Natural killer cell (primary cell): ENCODE measurements at regions not wholly inside any gene's neighbourhood (a gene's known extent, or its start where the extent isn't known, plus 50 kb on each side); places are given as distances from the start of the nearest gene placed in this dataset.

ENCODE experiments used
- ATAC-seq, 3 donors: fragments of 150-1000 bp in 2 of 3; fragments of 200-7000 bp in 1 of 3; cut with Tn5 transposase; 1 replicate in 1 of 3; 2 replicates in 2 of 3; pipeline ENCODE4 v1.10.0; 2021; ENCODE audit warnings: mild to moderate bottlenecking in 2 of 3, moderate library complexity in 2 of 3
- DNase-seq, 2 donors: peaks; one replicate each; pipeline versions ENCODE4 v3.0.0 to v3.0.0-alpha.2; 2013 to 2021; ENCODE audit warnings: mixed read lengths in 1 of 2
- H3K27ac ChIP-seq: one replicate; pipeline ENCODE4 v1.5.1; 2013; ENCODE audit warnings: mild to moderate bottlenecking, low read length
- H3K27me3 ChIP-seq: one replicate; pipeline ENCODE4 v1.6.1; 2013; ENCODE audit warnings: low read length; ENCODE audit not compliant: control insufficient read depth, insufficient read depth
- H3K36me3 ChIP-seq: one replicate; pipeline ENCODE4 v1.6.1; 2013; ENCODE audit warnings: low read length; ENCODE audit not compliant: control insufficient read depth, insufficient read depth
- H3K4me1 ChIP-seq: one replicate; pipeline ENCODE4 v1.6.1; 2013; ENCODE audit warnings: low read length; ENCODE audit not compliant: control insufficient read depth, insufficient read depth
- H3K4me3 ChIP-seq: one replicate; pipeline ENCODE4 v1.5.1; 2013; ENCODE audit warnings: low read length
- H3K9me3 ChIP-seq: one replicate; pipeline ENCODE4 v1.6.1; 2013; ENCODE audit warnings: low read length; ENCODE audit not compliant: control insufficient read depth, insufficient read depth
- H3K27ac Mint-ChIP-seq, 2 donors: one replicate each; pipeline ENCODE4 v1.8.0; 2022; ENCODE audit warnings: mild to moderate bottlenecking in 2 of 2, mixed read lengths in 2 of 2, moderate library complexity in 1 of 2
- H3K27me3 Mint-ChIP-seq, 2 donors: one replicate each; pipeline ENCODE4 v1.8.0; 2022; ENCODE audit warnings: low read depth in 2 of 2, mixed read lengths in 2 of 2
- H3K36me3 Mint-ChIP-seq: one replicate; pipeline ENCODE4 v1.8.0; 2022; ENCODE audit warnings: mixed read lengths
- H3K4me1 Mint-ChIP-seq, 2 donors: one replicate each; pipeline ENCODE4 v1.8.0; 2022; ENCODE audit warnings: mixed read lengths in 2 of 2
- H3K4me3 Mint-ChIP-seq: one replicate; pipeline ENCODE4 v1.8.0; 2022; ENCODE audit warnings: mild to moderate bottlenecking, moderate library complexity, mixed read lengths
- H3K9me3 Mint-ChIP-seq, 2 donors: one replicate each; pipeline ENCODE4 v1.8.0; 2022; ENCODE audit warnings: mixed read lengths in 2 of 2
- CTCF ChIP-seq: fragments of 200-600 bp; IDR thresholded peaks from one replicate; pipeline ENCODE4 v1.8.0; 2022; ENCODE audit warnings: antibody characterized with exemption
- WGBS: methylation state at CpG from one replicate; pipeline ENCODE4 v1.1.7; 2013; ENCODE audit warnings: missing lambda C conversion rate; ENCODE audit not compliant: insufficient coverage; 5-methylcytosine and 5-hydroxymethylcytosine counted together
- intact Hi-C: fragments of 100-400 bp; cut with micrococcal nuclease; formaldehyde crosslinking; loops from one replicate; pipeline ENCODE4 v1.14.2; 2022

DNA sequence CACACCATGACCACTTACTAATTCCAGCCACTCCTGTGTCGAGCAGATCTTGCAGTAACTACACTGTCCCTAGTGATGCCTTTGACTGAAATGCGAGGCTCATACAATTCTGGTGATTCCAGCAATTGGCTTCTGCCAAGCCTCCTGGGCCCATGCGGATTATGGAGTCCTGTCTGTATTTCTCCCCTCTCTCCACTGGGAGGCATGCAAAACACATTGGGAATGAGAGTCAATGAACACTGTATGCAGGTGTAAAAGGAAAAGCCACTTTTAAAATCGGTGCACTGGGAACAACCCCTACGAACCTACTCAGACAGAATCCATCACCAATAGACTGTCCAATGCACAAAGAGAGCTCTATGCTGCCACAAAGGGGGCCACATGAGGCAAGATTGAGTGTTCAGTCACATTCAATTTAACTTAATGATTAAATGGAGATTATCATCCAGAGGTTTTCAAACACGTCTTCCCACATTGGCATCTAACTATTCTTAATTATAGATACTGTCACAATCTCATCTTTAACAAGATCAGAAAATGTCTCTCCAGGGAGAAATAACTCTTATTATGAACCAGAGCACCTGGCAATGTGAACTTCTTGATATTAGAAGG is 550.6 kb downstream of the GLRX3 start:
- ATAC-seq (no peak), DNase-seq (no peak)
- Histone ChIP-seq H3K27ac (no peak overlapping the region), H3K4me1 (no peaks in the 10 kb centered on the region), H3K36me3 (no peaks in the 10 kb centered on the region), H3K4me3 (no peak overlapping the region), H3K9me3 (no peaks in the 10 kb centered on the region), H3K27me3 (no peaks in the 10 kb centered on the region)
- no peak overlapping the region for H3K4me3 Mint-ChIP-seq
- no peaks in the 10 kb centered on the region for H3K4me1 Mint-ChIP-seq
- H3K27me3 Mint-ChIP-seq: no peaks in the 10 kb centered on the region
- TF ChIP-seq CTCF: no peak
- whole genome bisulfite sequencing: 62% methylated on average over 5 of the region's 6 CpGs
- H3K36me3 Mint-ChIP-seq: no peaks in the 10 kb centered on the region
- peaks cover 0 to 4% of the 10 kb centered on the region in 2 donors for H3K9me3 Mint-ChIP-seq
- intact Hi-C loops: no loop called here
- no peak overlapping the region for H3K27ac Mint-ChIP-seq

GRCh38 chr10:130687566-130687965 is 551.4 kb downstream of the GLRX3 start:
- H3K27me3 Mint-ChIP-seq: no peaks in the 10 kb centered on the region
- no peak overlapping the region for H3K27ac ChIP-seq
- H3K4me3 Mint-ChIP-seq: no peak overlapping the region
- no peak for TF ChIP-seq CTCF
- H3K4me1 ChIP-seq: no peaks in the 10 kb centered on the region
- 78% methylated on average over 3 of the region's 5 CpGs for WGBS
- ATAC-seq (no peak), DNase-seq (no peak)
- no peak overlapping the region for H3K4me3 ChIP-seq
- no peaks in the 10 kb centered on the region for H3K36me3 ChIP-seq
- no peaks in the 10 kb centered on the region for H3K36me3 Mint-ChIP-seq
- H3K9me3 ChIP-seq: no peaks in the 10 kb centered on the region
- H3K9me3 Mint-ChIP-seq: peaks cover 0 to 4% of the 10 kb centered on the region in 2 donors
- intact Hi-C loops: no loop called here
- H3K27ac Mint-ChIP-seq: no peak overlapping the region
- no peaks in the 10 kb centered on the region for H3K4me1 Mint-ChIP-seq
- H3K27me3 ChIP-seq: no peaks in the 10 kb centered on the region

- Mint-ChIP-seq H3K36me3 (no peaks in the 10 kb centered on the region), H3K27ac (no peak overlapping the region), H3K4me1 (no peaks in the 10 kb centered on the region), H3K9me3 (no peaks in the 10 kb centered on the region), H3K27me3 (peaks cover 4% of the 10 kb centered on the region in 2 donors), H3K4me3 (no peak overlapping the region)
- Histone ChIP-seq H3K36me3 (no peaks in the 10 kb centered on the region), H3K4me3 (no peak overlapping the region), H3K27ac (no peak overlapping the region), H3K4me1 (no peaks in the 10 kb centered on the region), H3K9me3 (no peaks in the 10 kb centered on the region), H3K27me3 (no peaks in the 10 kb centered on the region)
- no peak for TF ChIP-seq CTCF
- WGBS: 86% methylated on average over 15 of the region's 15 CpGs
- ATAC-seq: no peak
- intact Hi-C loops: no loop called here
- no peak for DNase-seq
Measured at GRCh38 chr10:130689743-130690626, 553.8 kb downstream of the GLRX3 start.
